Keratinocyte (primary cell): ENCODE measurements at regions not wholly inside any gene's neighbourhood (a gene's known extent, or its start where the extent isn't known, plus 50 kb on each side); places are given as distances from the start of the nearest gene placed in this dataset.
"Not testable (repeated sequence)": the region's sequence is repeated elsewhere in the genome, so short reads cannot be mapped to it uniquely, and the experiment has no call there.

ENCODE experiments used
- DNase-seq: peaks from one replicate; pipeline ENCODE4 v3.0.0-alpha.2; 2011; ENCODE audit warnings: low read depth, missing footprints, low spot score
- FAIRE-seq: peaks from 2 replicates; lab custom pipeline; 2011; peaks lifted over from hg19 to GRCh38; lab: Jason Lieb, UNC
- H2AFZ ChIP-seq: 2 replicates; pipeline ENCODE4 v1.6.0; 2012; ENCODE audit warnings: low read length, control low read depth, inconsistent platforms; ENCODE audit not compliant: control insufficient read depth
- H3K27ac ChIP-seq: 2 replicates; pipeline ENCODE4 v1.5.1; 2011; ENCODE audit warnings: low read length; ENCODE audit not compliant: control insufficient read depth, insufficient read depth
- H3K27me3 ChIP-seq: 3 replicates; pipeline ENCODE4 v1.6.0; 2011; ENCODE audit warnings: low read length; ENCODE audit not compliant: control insufficient read depth, insufficient read depth; ENCODE audit errors: extremely low read depth
- H3K36me3 ChIP-seq, 2 experiments: 2 replicates in 1 of 2; 3 replicates in 1 of 2; pipeline ENCODE4 v1.5.1; 2011; ENCODE audit warnings: low read length in 2 of 2, mild to moderate bottlenecking in 1 of 2; ENCODE audit not compliant: control insufficient read depth in 2 of 2, insufficient read depth in 2 of 2; ENCODE audit errors: extremely low read depth in 1 of 2
- H3K4me1 ChIP-seq: 3 replicates; pipeline ENCODE4 v1.5.1; 2011; ENCODE audit warnings: low read length; ENCODE audit not compliant: control insufficient read depth, insufficient read depth; ENCODE audit errors: extremely low read depth
- H3K4me2 ChIP-seq: 3 replicates; pipeline ENCODE4 v1.6.0; 2011; ENCODE audit warnings: low read depth, low read length; ENCODE audit not compliant: control insufficient read depth, insufficient read depth; ENCODE audit errors: extremely low read depth
- H3K4me3 ChIP-seq, 3 experiments: fragments of 200-600 bp in 1 of 3; sonication (generic) in 1 of 3; 2 replicates in 2 of 3; 3 replicates in 1 of 3; pipeline ENCODE4 v1.5.1; 2011 to 2016; ENCODE audit warnings: low read length in 3 of 3, mild to moderate bottlenecking in 3 of 3, control low read depth in 2 of 3, inconsistent platforms in 1 of 3, low read depth in 1 of 3, mixed read lengths in 1 of 3, mixed run types in 1 of 3, moderate library complexity in 1 of 3; ENCODE audit not compliant: control insufficient read depth in 2 of 3, insufficient read depth in 2 of 3; ENCODE audit errors: extremely low read depth in 1 of 3
- H3K79me2 ChIP-seq: 2 replicates; pipeline ENCODE4 v1.6.0; 2012; ENCODE audit warnings: low read length; ENCODE audit not compliant: control insufficient read depth, insufficient read depth
- H3K9ac ChIP-seq: 3 replicates; pipeline ENCODE4 v1.6.0; 2011; ENCODE audit warnings: low read length; ENCODE audit not compliant: control insufficient read depth, insufficient read depth; ENCODE audit errors: extremely low read depth
- H3K9me1 ChIP-seq: 3 replicates; pipeline ENCODE4 v1.6.0; 2011; ENCODE audit warnings: low read length; ENCODE audit not compliant: control insufficient read depth, insufficient read depth; ENCODE audit errors: extremely low read depth
- H3K9me3 ChIP-seq: 2 replicates; pipeline ENCODE4 v1.5.1; 2012; ENCODE audit warnings: low read depth, low read length; ENCODE audit not compliant: control insufficient read depth
- H4K20me1 ChIP-seq: 3 replicates; pipeline ENCODE4 v1.6.0; 2011; ENCODE audit warnings: low read length; ENCODE audit not compliant: control insufficient read depth, insufficient read depth; ENCODE audit errors: extremely low read depth
- CTCF ChIP-seq, 3 experiments: IDR thresholded peaks in 1 of 3; conservative IDR thresholded peaks in 1 of 3; optimal IDR thresholded peaks in 1 of 3; 2 replicates in 2 of 3; 3 replicates in 1 of 3; pipeline versions ENCODE3 to v1.5.1; 2011; ENCODE audit warnings: low read length in 3 of 3, mild to moderate bottlenecking in 3 of 3, moderate library complexity in 2 of 3, control low read depth in 1 of 3, inconsistent platforms in 1 of 3; ENCODE audit not compliant: insufficient read depth in 2 of 3; ENCODE audit errors: extremely low read depth in 1 of 3
- EZH2 ChIP-seq: IDR thresholded peaks from one replicate; pipeline ENCODE4 v1.6.1; 2012; ENCODE audit warnings: inconsistent platforms, mild to moderate bottlenecking, low read length, moderate library complexity
- dilution Hi-C: fragments of 300-500 bp; cut with MboI; formaldehyde crosslinking; loops from one replicate; pipeline ENCODE4 v1.7.0; 2020; ENCODE audit warnings: low sequenced_read_pairs; ENCODE audit not compliant: extremely low pct_ligation_motif_present

- TF ChIP-seq CTCF (optimal IDR thresholded peaks at IDR 0.05 in 1 of 3, IDR thresholded peaks at IDR 0.05 in 1 of 3, conservative IDR thresholded peaks at IDR 0.05 in 1 of 3; ENCODE audit: extremely low read depth in 1 of 3, insufficient read depth in 2 of 3, low read length in 3 of 3) = no peak
- no peak for TF ChIP-seq EZH2
- no peaks in the 10 kb centered on the region for H4K20me1 ChIP-seq
- no peaks in the 10 kb centered on the region for H3K27me3 ChIP-seq
- H3K4me2 ChIP-seq = peak overlapping the region; percentile 82
- H3K27ac ChIP-seq = no peak overlapping the region
- no peaks in the 10 kb centered on the region for H3K36me3 ChIP-seq
- peaks cover 12% of the 10 kb centered on the region for H3K4me1 ChIP-seq
- DNase-seq (no peak), FAIRE-seq (no peak)
- H3K9me3 ChIP-seq = no peaks in the 10 kb centered on the region
- no peak overlapping the region for H3K4me3 ChIP-seq
- dilution Hi-C loops = no loop called here
- H3K9ac ChIP-seq = no peak overlapping the region
- no peak overlapping the region for H2AFZ ChIP-seq
- no peaks in the 10 kb centered on the region for H3K9me1 ChIP-seq
- H3K79me2 ChIP-seq = no peaks in the 10 kb centered on the region
Observed at GRCh38 chr5:174504266-174504726, 220.1 kb upstream of the MSX2 start.

GRCh38 chr5:174505621-174506020, 218.8 kb upstream of the MSX2 start:
- Histone ChIP-seq H3K9me3 (no peaks in the 10 kb centered on the region), H3K4me2 (no peak overlapping the region), H2AFZ (no peak overlapping the region), H3K27ac (no peak overlapping the region), H3K36me3 (no peaks in the 10 kb centered on the region), H3K9me1 (no peaks in the 10 kb centered on the region), H3K4me3 (no peak overlapping the region), H3K27me3 (no peaks in the 10 kb centered on the region), H3K4me1 (peaks cover 12% of the 10 kb centered on the region), H4K20me1 (no peaks in the 10 kb centered on the region), H3K79me2 (no peaks in the 10 kb centered on the region), H3K9ac (no peak overlapping the region)
- dilution Hi-C loops = no loop called here
- peak; percentile 44 for DNase-seq
- TF ChIP-seq EZH2 = no peak
- no peak for FAIRE-seq

- H2AFZ ChIP-seq, H3K9ac ChIP-seq, H3K4me3 ChIP-seq, H3K4me2 ChIP-seq, H3K4me1 ChIP-seq, H3K36me3 ChIP-seq, H3K9me1 ChIP-seq, H4K20me1 ChIP-seq, DNase-seq, H3K27ac ChIP-seq, H3K27me3 ChIP-seq, H3K9me3 ChIP-seq, dilution Hi-C loops, H3K79me2 ChIP-seq, FAIRE-seq: not testable (repeated sequence)
Observed at GRCh38 chr5:174510782-174511453, 213.5 kb upstream of the MSX2 start.
